ENCODE measurements at regions not wholly inside any gene's neighbourhood (a gene's known extent, or its start where the extent isn't known, plus 50 kb on each side); places are given as distances from the start of the nearest gene placed in this dataset.

GRCh38 chr9:89698411-89699005, 93.7 kb downstream of the GADD45G start:
- no peak for DNase-seq

- DNase-seq, result no peak
Measured at GRCh38 chr9:89699646-89700045, 94.8 kb downstream of the GADD45G start.

GRCh38 chr9:89701221-89701798, 96.5 kb downstream of the GADD45G start:
- DNase-seq, result peak; percentile 70 to 75

- DNase-seq, result no peak
Measured at GRCh38 chr9:89702401-89702800, 97.6 kb downstream of the GADD45G start.

GRCh38 chr9:89705651-89706050, 100.8 kb downstream of the GADD45G start:
- DNase-seq, result no peak

- DNase-seq, result no peak
Measured at GRCh38 chr9:89706086-89706485, 101.3 kb downstream of the GADD45G start.

- no peak for DNase-seq
Measured at GRCh38 chr9:89706731-89707191, 101.9 kb downstream of the GADD45G start.

- no peak for DNase-seq
Measured at GRCh38 chr9:89710697-89711096, 105.9 kb downstream of the GADD45G start.

- DNase-seq, result no peak
Measured at GRCh38 chr9:89711866-89712265, 107.1 kb downstream of the GADD45G start.

GRCh38 chr9:89712283-89712682, 107.5 kb downstream of the GADD45G start:
- no peak for DNase-seq

GRCh38 chr9:89714321-89714720, 109.5 kb downstream of the GADD45G start:
- DNase-seq, result no peak

- DNase-seq, result no peak
Measured at GRCh38 chr9:89715318-89715858, 110.6 kb downstream of the GADD45G start.

GRCh38 chr9:89715881-89716280, 111.1 kb downstream of the GADD45G start:
- no peak for DNase-seq

GRCh38 chr9:89716559-89716958, 111.7 kb downstream of the GADD45G start:
- no peak for DNase-seq

GRCh38 chr9:89718176-89718575, 113.4 kb downstream of the GADD45G start:
- no peak for DNase-seq

GRCh38 chr9:89718651-89719050, 113.8 kb downstream of the GADD45G start:
- no peak for DNase-seq

- DNase-seq, result no peak
Measured at GRCh38 chr9:89719202-89719601, 114.4 kb downstream of the GADD45G start.

GRCh38 chr9:89720696-89721175, 115.9 kb downstream of the GADD45G start:
- DNase-seq, result no peak

GRCh38 chr9:89721176-89721700, 116.4 kb downstream of the GADD45G start:
- no peak for DNase-seq

GRCh38 chr9:89721971-89722530, 117.2 kb downstream of the GADD45G start:
- DNase-seq, result no peak

GRCh38 chr9:89722712-89723111, 117.9 kb downstream of the GADD45G start:
- no peak for DNase-seq

- DNase-seq, result no peak
Measured at GRCh38 chr9:89723469-89724100, 118.8 kb downstream of the GADD45G start.

- no peak for DNase-seq
Measured at GRCh38 chr9:89724659-89725058, 119.8 kb downstream of the GADD45G start.
